ENCODE measurements at regions not wholly inside any gene's neighbourhood (a gene's known extent, or its start where the extent isn't known, plus 50 kb on each side); places are given as distances from the start of the nearest gene placed in this dataset.

DNA sequence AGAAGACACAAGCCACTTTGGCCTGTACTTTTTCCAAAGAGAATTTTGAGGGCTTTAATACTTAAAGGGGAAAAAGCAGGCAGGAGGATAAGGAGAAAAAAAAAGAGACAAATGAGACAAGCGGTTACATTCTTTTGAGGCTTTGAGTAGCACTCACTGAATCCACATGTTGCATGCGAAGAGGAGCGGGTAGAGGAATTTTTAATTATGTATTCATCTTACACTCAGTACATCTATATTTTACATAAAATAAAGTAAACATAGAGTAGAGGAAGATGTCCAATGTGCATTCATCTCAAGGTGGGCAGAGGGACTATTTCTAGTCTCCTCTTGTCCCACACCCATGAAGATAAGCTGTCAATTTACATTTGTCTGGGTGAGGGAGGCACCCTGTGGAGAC, 266.9 kb downstream of the CD109 start:
- FAIRE-seq: no peak
- no peak for DNase-seq (ENCODE audit: insufficient read length, low spot score)
- TF ChIP-seq, protein P1, sequence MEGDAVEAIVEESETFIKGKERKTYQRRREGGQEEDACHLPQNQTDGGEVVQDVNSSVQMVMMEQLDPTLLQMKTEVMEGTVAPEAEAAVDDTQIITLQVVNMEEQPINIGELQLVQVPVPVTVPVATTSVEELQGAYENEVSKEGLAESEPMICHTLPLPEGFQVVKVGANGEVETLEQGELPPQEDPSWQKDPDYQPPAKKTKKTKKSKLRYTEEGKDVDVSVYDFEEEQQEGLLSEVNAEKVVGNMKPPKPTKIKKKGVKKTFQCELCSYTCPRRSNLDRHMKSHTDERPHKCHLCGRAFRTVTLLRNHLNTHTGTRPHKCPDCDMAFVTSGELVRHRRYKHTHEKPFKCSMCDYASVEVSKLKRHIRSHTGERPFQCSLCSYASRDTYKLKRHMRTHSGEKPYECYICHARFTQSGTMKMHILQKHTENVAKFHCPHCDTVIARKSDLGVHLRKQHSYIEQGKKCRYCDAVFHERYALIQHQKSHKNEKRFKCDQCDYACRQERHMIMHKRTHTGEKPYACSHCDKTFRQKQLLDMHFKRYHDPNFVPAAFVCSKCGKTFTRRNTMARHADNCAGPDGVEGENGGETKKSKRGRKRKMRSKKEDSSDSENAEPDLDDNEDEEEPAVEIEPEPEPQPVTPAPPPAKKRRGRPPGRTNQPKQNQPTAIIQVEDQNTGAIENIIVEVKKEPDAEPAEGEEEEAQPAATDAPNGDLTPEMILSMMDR (IDR thresholded peaks at IDR 0.05; ENCODE audit: insufficient read depth, missing control alignments): no peak

DNA sequence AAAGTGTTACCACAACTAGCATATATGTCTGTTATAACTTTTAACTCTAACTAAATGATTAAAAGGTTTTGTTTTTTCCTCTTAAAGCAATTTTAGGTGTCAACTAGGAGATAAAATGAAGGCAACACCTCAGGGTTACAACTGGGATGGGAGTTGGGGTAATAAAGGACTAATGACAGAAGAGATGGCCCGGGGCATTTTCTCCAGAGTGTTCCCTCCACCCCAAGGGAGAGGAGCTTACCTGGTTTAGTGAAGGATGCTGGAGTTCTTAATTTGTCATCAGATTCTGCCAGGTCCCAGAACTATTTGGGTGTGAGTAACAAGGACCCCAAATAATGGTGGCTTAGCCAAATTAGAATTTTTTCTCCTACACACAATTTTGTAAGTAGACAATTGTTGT, 260.3 kb downstream of the CD109 start:
- TF ChIP-seq, protein P1 (IDR thresholded peaks at IDR 0.05; ENCODE audit: insufficient read depth, missing control alignments): no peak
- no peak for DNase-seq (ENCODE audit: insufficient read length, low spot score)
- no peak for FAIRE-seq

DNA sequence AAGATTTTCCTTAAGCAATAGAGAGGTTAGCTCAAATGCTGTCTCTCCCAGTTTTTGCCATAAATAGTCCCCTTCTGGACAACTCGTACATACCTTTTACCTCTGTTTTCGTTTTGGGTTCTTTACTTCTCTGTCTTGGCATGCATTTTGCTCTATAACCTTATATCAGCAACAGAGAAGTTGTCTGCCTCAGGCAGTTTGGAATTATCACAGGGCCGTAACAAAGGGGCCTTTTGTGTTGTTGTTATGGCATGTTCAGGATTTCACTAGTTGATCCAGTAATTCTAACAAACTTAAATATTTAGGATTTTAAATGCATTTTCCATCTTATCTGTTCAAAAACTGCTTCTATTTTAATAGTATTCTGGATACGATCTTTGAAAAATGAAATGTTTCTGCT, 259.8 kb downstream of the CD109 start:
- TF ChIP-seq, protein P1 (IDR thresholded peaks at IDR 0.05; ENCODE audit: insufficient read depth, missing control alignments): no peak
- DNase-seq (ENCODE audit: insufficient read length, low spot score) (no peak), FAIRE-seq (no peak)

DNA sequence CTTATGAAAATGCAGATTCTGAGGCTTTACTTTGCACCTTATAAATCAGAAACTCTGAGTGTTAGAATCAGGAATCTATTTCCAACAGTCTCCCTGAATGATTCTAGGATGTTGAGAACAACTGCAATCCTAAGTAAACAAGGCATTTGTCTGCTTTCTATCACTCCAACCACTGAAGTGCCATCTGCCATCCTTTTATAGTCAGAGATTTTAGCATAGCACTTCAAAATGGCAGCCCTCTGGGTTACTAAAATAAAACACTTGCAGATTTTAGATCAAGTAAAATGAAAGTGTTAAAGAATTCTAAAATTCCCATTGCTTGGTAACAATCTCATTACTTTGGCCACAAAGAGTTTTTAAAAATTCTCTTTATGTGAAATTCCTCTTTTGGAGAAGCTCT, 258.9 kb downstream of the CD109 start:
- no peak for DNase-seq (ENCODE audit: insufficient read length, low spot score)
- TF ChIP-seq, protein P1 (IDR thresholded peaks at IDR 0.05; ENCODE audit: insufficient read depth, missing control alignments): no peak

DNA sequence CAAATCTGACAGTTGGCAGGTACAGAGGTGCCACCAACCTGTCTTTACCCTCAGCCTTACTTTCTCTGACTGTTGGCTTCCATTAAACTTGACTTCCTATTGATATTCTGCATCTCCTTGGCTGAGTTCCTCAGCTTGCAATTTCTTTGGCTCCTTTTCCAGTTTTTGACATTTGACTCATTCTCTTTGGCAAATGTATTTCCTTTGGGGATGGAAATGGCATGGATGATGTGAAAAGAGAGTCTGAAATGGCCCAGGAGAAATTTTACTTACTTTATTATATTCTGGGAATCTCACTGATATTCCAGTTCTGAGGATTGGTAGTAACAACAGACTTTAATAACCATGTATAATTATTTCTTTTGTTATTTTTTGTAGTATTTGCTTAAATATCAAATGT, 255.2 kb downstream of the CD109 start:
- TF ChIP-seq, protein P1 (IDR thresholded peaks at IDR 0.05; ENCODE audit: insufficient read depth, missing control alignments): no peak
- FAIRE-seq (no peak), DNase-seq (ENCODE audit: insufficient read length, low spot score) (no peak)

More for the DNA sequence above, 258.9 kb downstream of the CD109 start:
- FAIRE-seq: no peak

DNA sequence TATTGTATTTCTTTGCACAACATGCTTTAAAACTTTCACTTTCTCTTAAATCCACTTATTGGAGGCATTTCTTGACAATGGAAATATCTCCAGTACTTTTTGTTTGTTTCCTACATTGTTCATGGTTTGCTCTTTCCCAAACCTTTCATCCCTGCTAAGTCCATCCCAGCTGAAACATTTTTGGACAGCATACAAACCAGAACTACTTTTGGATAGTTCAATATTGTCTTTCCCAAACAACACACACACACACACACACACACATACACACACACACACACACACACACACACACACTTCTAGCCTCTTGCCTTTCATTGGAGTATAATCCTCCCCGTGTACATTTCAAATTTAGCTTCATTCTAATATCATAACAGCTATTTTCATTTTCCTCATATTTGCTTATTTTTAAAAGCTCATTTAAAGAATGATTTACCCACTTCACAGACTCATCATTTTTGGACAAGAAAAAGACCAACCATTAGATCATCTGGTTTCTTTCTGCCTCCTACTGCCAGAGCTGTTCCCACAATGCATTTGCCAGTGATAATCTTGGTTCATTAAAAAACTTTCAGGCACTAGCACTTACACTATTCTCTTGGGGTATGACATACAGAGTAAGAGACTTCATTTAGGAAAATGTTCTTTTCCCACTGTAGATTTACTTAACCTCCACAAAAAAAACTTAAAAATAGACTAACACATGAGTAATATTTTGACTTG, 248.1 kb downstream of the CD109 start:
- no peak for FAIRE-seq
- DNase-seq (ENCODE audit: insufficient read length, low spot score): no peak
- TF ChIP-seq, protein P1 (IDR thresholded peaks at IDR 0.05; ENCODE audit: insufficient read depth, missing control alignments): no peak

DNA sequence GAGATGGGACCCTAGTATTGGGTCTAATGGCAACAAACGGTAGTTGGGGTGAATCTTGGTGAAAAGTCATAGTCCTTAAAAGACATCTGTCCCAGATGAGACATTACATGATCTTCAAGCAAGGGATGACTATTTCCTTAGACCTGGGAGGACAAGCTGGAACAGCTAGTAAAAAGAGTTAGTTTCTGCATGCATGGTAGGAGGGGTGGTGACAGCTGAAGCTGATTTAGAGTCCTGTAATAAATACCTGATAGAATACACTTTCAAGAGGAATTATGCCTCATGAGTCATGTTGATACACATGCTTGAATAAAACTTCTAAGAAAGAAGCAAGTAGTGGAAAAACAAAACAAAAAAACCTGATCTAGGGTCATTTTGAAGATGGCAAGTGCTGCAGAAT, 247.4 kb downstream of the CD109 start:
- FAIRE-seq (no peak), DNase-seq (ENCODE audit: insufficient read length, low spot score) (no peak)

More for the DNA sequence above, 247.4 kb downstream of the CD109 start:
- TF ChIP-seq, protein P1 (IDR thresholded peaks at IDR 0.05; ENCODE audit: insufficient read depth, missing control alignments): no peak

Measured in D721Med (cell line).